Fibroblast of peridontal ligament (primary cell): ENCODE measurements at regions not wholly inside any gene's neighbourhood (a gene's known extent, or its start where the extent isn't known, plus 50 kb on each side); places are given as distances from the start of the nearest gene placed in this dataset.
"Not testable (repeated sequence)": the region's sequence is repeated elsewhere in the genome, so short reads cannot be mapped to it uniquely, and the experiment has no call there.

Source experiments
- DNase-seq: peaks from one replicate; pipeline ENCODE4 v3.0.0-alpha.2; 2010; ENCODE audit errors: extremely low read depth

DNA sequence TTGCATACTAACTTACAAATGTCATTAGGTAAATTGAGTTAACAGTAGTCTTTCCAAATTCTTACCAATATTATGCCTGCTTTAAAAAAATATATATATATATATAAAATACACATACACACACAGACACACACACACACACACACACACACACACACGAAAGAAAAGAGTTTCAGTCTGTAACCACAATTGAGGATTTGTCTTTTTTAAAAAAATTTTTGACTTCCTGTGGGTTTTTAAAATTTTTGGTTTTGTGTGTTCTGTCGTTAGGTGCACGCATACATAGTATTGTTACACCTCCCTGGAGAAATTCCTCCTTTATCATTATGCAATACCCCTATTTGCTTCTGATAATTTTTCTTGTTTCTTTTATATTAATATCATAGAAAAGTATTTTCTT, 129.3 kb upstream of the LRRC61 start:
- DNase-seq, result not testable (repeated sequence)
